Natural killer cell (primary cell): ENCODE measurements at regions not wholly inside any gene's neighbourhood (a gene's known extent, or its start where the extent isn't known, plus 50 kb on each side); places are given as distances from the start of the nearest gene placed in this dataset.

Experiments used
- ATAC-seq, 3 donors: fragments of 150-1000 bp in 2 of 3; fragments of 200-7000 bp in 1 of 3; cut with Tn5 transposase; 1 replicate in 1 of 3; 2 replicates in 2 of 3; pipeline ENCODE4 v1.10.0; 2021; ENCODE audit warnings: mild to moderate bottlenecking in 2 of 3, moderate library complexity in 2 of 3
- DNase-seq, 2 donors: peaks; one replicate each; pipeline versions ENCODE4 v3.0.0 to v3.0.0-alpha.2; 2013 to 2021; ENCODE audit warnings: mixed read lengths in 1 of 2
- H3K27ac ChIP-seq: one replicate; pipeline ENCODE4 v1.5.1; 2013; ENCODE audit warnings: mild to moderate bottlenecking, low read length
- H3K27me3 ChIP-seq: one replicate; pipeline ENCODE4 v1.6.1; 2013; ENCODE audit warnings: low read length; ENCODE audit not compliant: control insufficient read depth, insufficient read depth
- H3K36me3 ChIP-seq: one replicate; pipeline ENCODE4 v1.6.1; 2013; ENCODE audit warnings: low read length; ENCODE audit not compliant: control insufficient read depth, insufficient read depth
- H3K4me1 ChIP-seq: one replicate; pipeline ENCODE4 v1.6.1; 2013; ENCODE audit warnings: low read length; ENCODE audit not compliant: control insufficient read depth, insufficient read depth
- H3K4me3 ChIP-seq: one replicate; pipeline ENCODE4 v1.5.1; 2013; ENCODE audit warnings: low read length
- H3K9me3 ChIP-seq: one replicate; pipeline ENCODE4 v1.6.1; 2013; ENCODE audit warnings: low read length; ENCODE audit not compliant: control insufficient read depth, insufficient read depth
- H3K27ac Mint-ChIP-seq, 2 donors: one replicate each; pipeline ENCODE4 v1.8.0; 2022; ENCODE audit warnings: mild to moderate bottlenecking in 2 of 2, mixed read lengths in 2 of 2, moderate library complexity in 1 of 2
- H3K27me3 Mint-ChIP-seq, 2 donors: one replicate each; pipeline ENCODE4 v1.8.0; 2022; ENCODE audit warnings: low read depth in 2 of 2, mixed read lengths in 2 of 2
- H3K36me3 Mint-ChIP-seq: one replicate; pipeline ENCODE4 v1.8.0; 2022; ENCODE audit warnings: mixed read lengths
- H3K4me1 Mint-ChIP-seq, 2 donors: one replicate each; pipeline ENCODE4 v1.8.0; 2022; ENCODE audit warnings: mixed read lengths in 2 of 2
- H3K4me3 Mint-ChIP-seq: one replicate; pipeline ENCODE4 v1.8.0; 2022; ENCODE audit warnings: mild to moderate bottlenecking, moderate library complexity, mixed read lengths
- H3K9me3 Mint-ChIP-seq, 2 donors: one replicate each; pipeline ENCODE4 v1.8.0; 2022; ENCODE audit warnings: mixed read lengths in 2 of 2
- CTCF ChIP-seq: fragments of 200-600 bp; IDR thresholded peaks from one replicate; pipeline ENCODE4 v1.8.0; 2022; ENCODE audit warnings: antibody characterized with exemption
- WGBS: methylation state at CpG from one replicate; pipeline ENCODE4 v1.1.7; 2013; ENCODE audit warnings: missing lambda C conversion rate; ENCODE audit not compliant: insufficient coverage; 5-methylcytosine and 5-hydroxymethylcytosine counted together
- intact Hi-C: fragments of 100-400 bp; cut with micrococcal nuclease; formaldehyde crosslinking; loops from one replicate; pipeline ENCODE4 v1.14.2; 2022

- no peak for DNase-seq
- H3K27ac Mint-ChIP-seq, result no peak overlapping the region
- H3K4me3 Mint-ChIP-seq, result no peak overlapping the region
- no peaks in the 10 kb centered on the region for H3K27me3 Mint-ChIP-seq
- Histone ChIP-seq H3K4me3 (no peak overlapping the region), H3K9me3 (no peaks in the 10 kb centered on the region), H3K27ac (no peak overlapping the region), H3K36me3 (no peaks in the 10 kb centered on the region), H3K4me1 (no peaks in the 10 kb centered on the region), H3K27me3 (no peaks in the 10 kb centered on the region)
- no peaks in the 10 kb centered on the region for H3K36me3 Mint-ChIP-seq
- no CpG with 5 or more reads among the region's 2 CpGs for WGBS
- H3K4me1 Mint-ChIP-seq, result no peaks in the 10 kb centered on the region
- TF ChIP-seq CTCF, result no peak
- H3K9me3 Mint-ChIP-seq, result peaks cover 3 to 10% of the 10 kb centered on the region in 2 donors
- intact Hi-C loops, result no loop called here
- ATAC-seq, result no peak
Observed at GRCh38 chr4:132498215-132498614, 650.9 kb upstream of the PCDH10 start.

- ATAC-seq (no peak), DNase-seq (no peak)
- no peak for TF ChIP-seq CTCF
- H3K4me3 Mint-ChIP-seq, result no peak overlapping the region
- Histone ChIP-seq H3K4me1 (no peaks in the 10 kb centered on the region), H3K4me3 (no peak overlapping the region), H3K36me3 (no peaks in the 10 kb centered on the region), H3K9me3 (no peaks in the 10 kb centered on the region), H3K27ac (no peak overlapping the region), H3K27me3 (no peaks in the 10 kb centered on the region)
- no peak overlapping the region for H3K27ac Mint-ChIP-seq
- H3K27me3 Mint-ChIP-seq, result no peaks in the 10 kb centered on the region
- H3K4me1 Mint-ChIP-seq, result no peaks in the 10 kb centered on the region
- H3K9me3 Mint-ChIP-seq, result peaks cover 8 to 12% of the 10 kb centered on the region in 2 donors
- no peaks in the 10 kb centered on the region for H3K36me3 Mint-ChIP-seq
- intact Hi-C loops, result no loop called here
Observed at GRCh38 chr4:132502096-132502552, 647.0 kb upstream of the PCDH10 start.

GRCh38 chr4:132504438-132504837 lies 644.7 kb upstream of the PCDH10 start:
- H3K4me3 Mint-ChIP-seq, result no peak overlapping the region

More at GRCh38 chr4:132504438-132504837, 644.7 kb upstream of the PCDH10 start:
- H3K4me1 ChIP-seq, result no peaks in the 10 kb centered on the region
- Mint-ChIP-seq H3K27ac (no peak overlapping the region), H3K9me3 (peaks cover 6 to 14% of the 10 kb centered on the region in 2 donors), H3K36me3 (no peaks in the 10 kb centered on the region), H3K27me3 (no peaks in the 10 kb centered on the region), H3K4me1 (no peaks in the 10 kb centered on the region)
- H3K27ac ChIP-seq, result no peak overlapping the region
- ATAC-seq (no peak), DNase-seq (no peak)
- no peaks in the 10 kb centered on the region for H3K36me3 ChIP-seq
- TF ChIP-seq CTCF, result no peak
- 90% methylated on average over 2 of the region's 2 CpGs for WGBS
- H3K27me3 ChIP-seq, result no peaks in the 10 kb centered on the region
- intact Hi-C loops, result no loop called here
- no peaks in the 10 kb centered on the region for H3K9me3 ChIP-seq
- no peak overlapping the region for H3K4me3 ChIP-seq
